Ascending aorta (tissue), 2 donors: ENCODE measurements at regions not wholly inside any gene's neighbourhood (a gene's known extent, or its start where the extent isn't known, plus 50 kb on each side); places are given as distances from the start of the nearest gene placed in this dataset.

ENCODE experiments used
- DNase-seq, 2 donors: peaks; one replicate each; pipeline ENCODE4 v3.0.0-alpha.2; 2019; ENCODE audit warnings: low spot score in 2 of 2
- H3K27ac ChIP-seq, 2 donors: fragments of 200-600 bp; sonication (generic); one replicate each; pipeline ENCODE4 v1.5.1; 2016 to 2017; ENCODE audit warnings: mild to moderate bottlenecking in 1 of 2
- H3K27me3 ChIP-seq: fragments of 200-600 bp; sonication (generic); one replicate; pipeline ENCODE4 v1.5.1; 2017
- H3K36me3 ChIP-seq, 2 donors: fragments of 200-600 bp; sonication (generic); one replicate each; pipeline ENCODE4 v1.5.1; 2016
- H3K4me1 ChIP-seq, 2 donors: fragments of 200-600 bp; sonication (generic); one replicate each; pipeline ENCODE4 v1.5.1; 2016 to 2017; ENCODE audit warnings: mild to moderate bottlenecking in 1 of 2
- H3K4me3 ChIP-seq, 2 donors: fragments of 200-600 bp; sonication (generic); one replicate each; pipeline ENCODE4 v1.5.1; 2016 to 2017; ENCODE audit warnings: mild to moderate bottlenecking in 1 of 2
- H3K9me3 ChIP-seq, 2 donors: fragments of 200-600 bp; sonication (generic); one replicate each; pipeline ENCODE4 v1.5.1; 2016
- intact Hi-C: fragments of 100-400 bp; cut with DNase I; formaldehyde crosslinking; loops from one replicate; pipeline ENCODE4 v1.15.1; 2023
- TF ChIP-seq, protein P1 (sequence below), 3 experiments: fragments of 200-600 bp in 2 of 3; fragments of 450-650 bp in 1 of 3; sonication (generic) in 2 of 3; IDR thresholded peaks; one replicate each; pipeline ENCODE4 v1.5.1; 2016 to 2019; ENCODE audit warnings: antibody characterized with exemption in 3 of 3, mild to moderate bottlenecking in 1 of 3, moderate library complexity in 1 of 3

DNA sequence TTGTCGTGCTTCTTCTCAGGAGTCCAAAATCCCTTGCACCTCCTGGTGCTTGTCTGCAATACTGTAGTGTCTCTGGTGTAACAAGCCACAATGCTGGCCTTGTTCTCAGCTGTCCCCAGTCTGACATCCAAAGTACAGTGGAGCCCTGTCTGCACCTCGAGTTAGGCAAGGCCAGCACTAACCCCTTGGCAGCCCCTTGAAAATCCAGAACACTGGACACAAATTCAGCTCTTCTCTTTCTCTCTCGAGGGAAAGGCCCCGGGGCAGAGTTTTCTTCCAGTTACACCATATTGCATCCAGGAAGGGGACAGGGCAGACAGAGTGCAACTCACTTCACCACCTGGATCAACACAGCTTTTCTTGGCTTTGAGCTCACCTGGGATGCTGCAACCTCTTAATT lies 91.3 kb upstream of the ATP10A start:
- Histone ChIP-seq H3K27me3 (no peaks in the 10 kb centered on the region), H3K9me3 (peaks cover 0 to 4% of the 10 kb centered on the region in 2 donors), H3K36me3 (no peaks in the 10 kb centered on the region), H3K27ac (no peak overlapping the region), H3K4me1 (no peaks in the 10 kb centered on the region), H3K4me3 (no peak overlapping the region)
- TF ChIP-seq, protein P1, sequence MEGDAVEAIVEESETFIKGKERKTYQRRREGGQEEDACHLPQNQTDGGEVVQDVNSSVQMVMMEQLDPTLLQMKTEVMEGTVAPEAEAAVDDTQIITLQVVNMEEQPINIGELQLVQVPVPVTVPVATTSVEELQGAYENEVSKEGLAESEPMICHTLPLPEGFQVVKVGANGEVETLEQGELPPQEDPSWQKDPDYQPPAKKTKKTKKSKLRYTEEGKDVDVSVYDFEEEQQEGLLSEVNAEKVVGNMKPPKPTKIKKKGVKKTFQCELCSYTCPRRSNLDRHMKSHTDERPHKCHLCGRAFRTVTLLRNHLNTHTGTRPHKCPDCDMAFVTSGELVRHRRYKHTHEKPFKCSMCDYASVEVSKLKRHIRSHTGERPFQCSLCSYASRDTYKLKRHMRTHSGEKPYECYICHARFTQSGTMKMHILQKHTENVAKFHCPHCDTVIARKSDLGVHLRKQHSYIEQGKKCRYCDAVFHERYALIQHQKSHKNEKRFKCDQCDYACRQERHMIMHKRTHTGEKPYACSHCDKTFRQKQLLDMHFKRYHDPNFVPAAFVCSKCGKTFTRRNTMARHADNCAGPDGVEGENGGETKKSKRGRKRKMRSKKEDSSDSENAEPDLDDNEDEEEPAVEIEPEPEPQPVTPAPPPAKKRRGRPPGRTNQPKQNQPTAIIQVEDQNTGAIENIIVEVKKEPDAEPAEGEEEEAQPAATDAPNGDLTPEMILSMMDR (IDR thresholded peaks at IDR 0.05), result no peak
- DNase-seq, result no peak
- intact Hi-C loops, result loop anchor here (10.0 kb wide), 1 partner anchor 140 kb away; no protein-coding TSS in a partner anchor

DNA sequence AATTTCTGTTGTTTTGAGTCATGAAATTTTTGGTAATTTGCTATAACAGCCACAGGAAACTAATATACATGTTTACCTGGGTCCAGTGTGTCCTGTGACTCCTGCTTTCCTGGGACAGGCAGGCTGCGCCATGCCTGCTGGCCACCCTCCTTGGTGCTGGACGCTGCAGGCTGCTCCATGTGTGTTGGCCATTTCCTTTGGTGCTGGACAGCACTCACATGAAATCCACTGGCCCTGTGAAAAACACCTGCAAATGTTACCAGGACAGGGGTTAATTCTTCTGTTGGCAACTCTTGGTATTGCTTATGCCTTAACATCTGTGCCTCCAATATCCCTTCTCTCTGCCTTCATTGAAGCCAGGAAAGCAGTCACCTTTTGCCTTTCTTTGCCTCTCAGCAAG lies 86.9 kb upstream of the ATP10A start:
- Histone ChIP-seq H3K4me3 (no peak overlapping the region), H3K27ac (no peak overlapping the region), H3K9me3 (peaks cover 0 to 4% of the 10 kb centered on the region in 2 donors), H3K4me1 (no peaks in the 10 kb centered on the region), H3K27me3 (no peaks in the 10 kb centered on the region), H3K36me3 (no peaks in the 10 kb centered on the region)
- TF ChIP-seq, protein P1 (IDR thresholded peaks at IDR 0.05), result no peak
- no peak for DNase-seq
- intact Hi-C loops, result loop anchor here (10.0 kb wide), 1 partner anchor 145 kb away; no protein-coding TSS in a partner anchor

DNA sequence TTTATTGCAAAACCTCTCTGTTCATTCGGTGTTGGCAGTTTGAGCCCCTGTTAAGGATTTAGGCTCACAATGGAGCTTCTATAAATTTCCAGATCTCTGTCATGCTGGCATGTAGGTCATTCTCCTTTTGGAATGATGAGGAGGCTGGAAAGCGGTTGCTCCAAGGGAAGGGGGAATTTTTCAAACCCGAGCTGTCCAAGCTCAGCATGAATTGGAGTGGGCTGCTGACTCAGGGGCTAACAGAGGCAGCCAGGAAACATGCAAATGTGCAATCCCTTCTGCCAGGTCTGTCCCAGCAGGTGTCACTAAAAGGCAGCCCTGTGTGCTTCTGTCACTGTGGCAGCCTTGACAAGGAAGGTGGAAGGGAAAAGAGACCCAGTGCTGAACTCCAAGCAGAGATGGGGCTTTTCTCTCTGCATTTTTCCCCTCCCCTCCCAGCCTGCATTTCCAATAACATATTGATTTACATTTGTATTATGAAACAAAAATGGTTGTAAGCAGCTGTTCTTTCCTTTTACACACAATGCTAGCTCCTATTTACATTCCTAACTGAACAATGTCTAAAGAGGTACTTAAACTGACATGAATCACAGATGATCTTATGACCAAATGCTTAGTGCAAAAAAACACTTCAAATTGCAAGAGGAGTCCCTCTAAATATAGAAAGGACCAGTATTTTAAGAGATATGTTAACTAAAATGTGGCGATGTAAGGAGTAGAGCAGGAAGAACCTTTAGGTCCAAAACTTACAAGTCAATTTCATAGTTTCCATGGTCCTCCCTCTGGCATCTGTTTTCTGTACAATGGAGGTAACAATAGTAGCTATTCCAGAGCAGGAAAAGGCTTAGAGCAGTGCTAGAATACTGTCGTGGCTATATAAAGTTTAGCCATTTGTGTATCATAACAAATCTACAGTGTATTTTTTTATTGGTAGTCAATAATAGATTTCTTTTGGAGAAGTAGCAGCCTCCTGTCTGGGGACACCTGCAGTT lies 84.5 kb upstream of the ATP10A start:
- TF ChIP-seq, protein P1 (IDR thresholded peaks at IDR 0.05), result peak in 1 of 3 experiments; percentile 22
- no peaks in the 10 kb centered on the region for H3K36me3 ChIP-seq
- no peak overlapping the region for H3K4me3 ChIP-seq
- no peaks in the 10 kb centered on the region for H3K27me3 ChIP-seq
- intact Hi-C loops, result loop anchor here (10.0 kb wide), 1 partner anchor 317 kb away; no protein-coding TSS in a partner anchor
- H3K27ac ChIP-seq, result no peak overlapping the region
- H3K9me3 ChIP-seq, result peaks cover 0 to 1% of the 10 kb centered on the region in 2 donors
- H3K4me1 ChIP-seq, result no peaks in the 10 kb centered on the region
- no peak for DNase-seq

DNA sequence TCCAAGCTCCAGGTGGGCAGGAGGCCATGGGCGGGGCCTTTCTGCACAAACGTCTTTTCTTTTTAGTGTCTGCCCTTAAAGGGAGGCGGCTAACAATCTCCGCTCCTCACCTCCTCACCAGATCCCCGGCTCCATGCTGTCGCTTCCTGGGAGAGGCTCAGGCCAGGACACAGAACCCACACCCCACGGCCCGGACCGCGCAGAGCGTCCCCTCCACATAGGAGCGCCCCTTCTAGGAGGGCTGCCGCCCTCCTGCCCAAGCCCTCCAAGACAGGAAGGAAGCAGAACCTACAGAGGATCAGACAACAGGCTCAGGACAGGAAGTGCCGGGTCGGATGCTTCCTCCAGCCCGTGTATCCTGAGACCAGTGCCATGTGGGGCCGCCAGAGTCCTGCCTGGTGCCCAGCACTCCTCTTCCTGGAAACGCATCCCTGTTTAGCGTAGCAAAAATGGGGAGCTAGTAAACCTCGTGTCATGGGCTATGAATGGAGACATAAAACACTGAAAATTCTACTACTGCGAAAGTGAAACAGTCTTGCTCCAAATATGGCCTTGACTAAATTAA lies 83.2 kb upstream of the ATP10A start:
- no peaks in the 10 kb centered on the region for H3K9me3 ChIP-seq
- no peaks in the 10 kb centered on the region for H3K4me1 ChIP-seq
- no peak for DNase-seq
- TF ChIP-seq, protein P1 (IDR thresholded peaks at IDR 0.05), result no peak
- H3K27ac ChIP-seq, result no peak overlapping the region
- no peak overlapping the region for H3K4me3 ChIP-seq
- no peaks in the 10 kb centered on the region for H3K36me3 ChIP-seq
- intact Hi-C loops, result loop anchor here (10.0 kb wide), 1 partner anchor 318 kb away; no protein-coding TSS in a partner anchor
- H3K27me3 ChIP-seq, result no peaks in the 10 kb centered on the region

DNA sequence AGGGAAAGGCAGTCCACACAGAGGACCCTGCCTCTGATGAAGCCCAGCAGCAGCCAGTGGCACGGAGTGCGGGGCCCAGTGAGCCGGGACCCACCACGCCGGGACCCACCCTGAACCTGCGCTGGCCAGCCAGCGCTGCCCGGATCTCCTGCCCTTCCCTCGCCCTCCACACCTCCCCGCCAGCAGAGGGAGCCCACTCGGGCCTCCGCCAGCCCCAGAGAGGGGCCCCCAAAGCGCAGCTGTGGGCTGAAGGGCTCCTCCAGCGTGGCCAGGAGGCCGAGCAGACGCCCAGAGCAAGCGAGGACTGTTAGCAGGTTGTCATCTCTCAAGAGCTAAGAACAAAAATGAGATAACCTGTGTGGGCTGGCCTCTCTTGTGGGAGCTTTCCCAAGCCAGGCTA lies 81.3 kb upstream of the ATP10A start:
- Histone ChIP-seq H3K9me3 (no peaks in the 10 kb centered on the region), H3K4me1 (no peaks in the 10 kb centered on the region), H3K4me3 (no peak overlapping the region), H3K27ac (no peak overlapping the region), H3K36me3 (no peaks in the 10 kb centered on the region), H3K27me3 (no peaks in the 10 kb centered on the region)
- TF ChIP-seq, protein P1 (IDR thresholded peaks at IDR 0.05), result no peak
- intact Hi-C loops, result loop anchor here (10.0 kb wide), 1 partner anchor 320 kb away; no protein-coding TSS in a partner anchor
- DNase-seq, result no peak
